ENCODE measurements at regions not wholly inside any gene's neighbourhood (a gene's known extent, or its start where the extent isn't known, plus 50 kb on each side); places are given as distances from the start of the nearest gene placed in this dataset.
"Not testable (repeated sequence)": the region's sequence is repeated elsewhere in the genome, so short reads cannot be mapped to it uniquely, and the experiment has no call there.

GRCh38 chr3:8317661-8318649 lies 183.7 kb upstream of the LMCD1 start:
- no peak for DNase-seq

- no peak for DNase-seq
These were observed 181.5 kb upstream of the LMCD1 start for GRCh38 chr3:8319935-8320634.

DNA sequence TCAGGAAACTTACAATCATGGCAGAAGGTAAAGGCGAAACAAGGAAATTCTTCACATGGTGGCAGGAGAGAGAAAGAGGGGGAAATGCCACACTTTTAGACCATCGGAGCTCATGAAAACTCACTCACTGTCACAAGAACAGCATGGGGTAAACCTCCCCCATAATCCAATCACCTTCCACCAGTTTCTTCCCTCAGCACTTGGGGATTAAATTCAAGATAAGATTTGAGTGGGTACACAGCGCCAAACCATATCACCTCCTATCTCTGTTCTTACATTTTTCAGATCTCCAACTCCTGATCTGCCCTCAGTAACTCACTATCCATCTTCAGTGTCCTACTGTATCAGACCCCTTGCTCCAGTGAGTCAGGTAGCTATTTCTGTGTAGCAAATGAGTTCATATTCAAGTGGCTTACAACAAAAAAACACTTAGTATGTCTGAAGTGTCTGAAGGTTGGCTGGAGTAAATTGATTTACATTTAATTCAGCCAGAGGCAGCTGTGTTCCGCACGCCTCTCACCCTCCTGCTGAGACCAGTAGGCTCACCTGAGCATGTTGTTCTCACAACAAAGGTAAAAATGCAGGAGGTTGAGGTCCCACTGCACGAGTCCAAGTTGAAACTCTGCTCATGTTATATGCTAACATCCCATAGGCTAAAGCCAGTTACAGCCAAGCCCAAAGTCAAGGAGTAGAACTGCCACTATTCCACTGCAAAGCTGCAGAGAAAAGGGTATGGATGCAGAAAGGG lies 180.7 kb upstream of the LMCD1 start:
- peak; percentile 65 for DNase-seq

DNA sequence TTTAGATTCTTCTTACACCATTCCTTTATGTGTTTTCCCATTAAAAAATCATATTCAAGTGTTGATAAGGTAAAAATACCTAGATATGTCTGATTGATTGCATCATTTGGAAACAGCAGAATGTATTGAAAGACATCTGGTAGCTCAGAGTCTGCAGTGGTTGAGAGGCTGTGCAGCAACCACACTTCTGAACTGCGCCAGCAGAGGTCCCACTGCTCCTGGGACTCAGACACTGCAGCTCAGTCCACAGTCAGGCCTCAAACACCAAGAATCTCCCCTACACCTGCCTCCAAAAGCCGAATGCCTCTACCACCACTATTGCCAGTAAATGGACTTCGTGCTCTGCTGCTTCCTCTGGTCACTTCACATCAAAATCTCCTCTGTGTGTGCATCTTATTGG lies 176.9 kb upstream of the LMCD1 start:
- DNase-seq, result no peak

GRCh38 chr3:8325306-8325705 lies 176.3 kb upstream of the LMCD1 start:
- no peak for DNase-seq

DNA sequence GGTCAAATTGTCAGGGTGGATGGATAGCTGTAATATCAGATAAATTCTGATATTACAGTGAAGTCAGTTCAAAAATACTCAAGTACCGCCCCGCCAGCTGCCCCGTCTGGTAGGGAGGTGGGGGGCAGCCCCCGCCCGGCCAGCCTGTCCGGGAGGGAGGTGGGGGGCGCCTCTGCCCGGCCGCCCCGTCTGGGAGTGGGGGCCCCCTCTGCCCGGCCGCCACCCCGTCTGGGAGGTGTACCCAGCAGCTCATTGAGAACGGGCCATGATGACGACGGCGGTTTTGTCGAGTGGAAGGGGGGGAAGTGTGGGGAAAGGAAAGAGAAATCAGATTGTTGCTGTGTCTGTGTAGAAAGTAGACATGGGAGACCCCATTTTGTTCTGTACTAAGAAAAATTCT lies 175.8 kb upstream of the LMCD1 start:
- not testable (repeated sequence) for DNase-seq

GRCh38 chr3:8327739-8328138 lies 173.9 kb upstream of the LMCD1 start:
- peak; percentile 36 for DNase-seq

GRCh38 chr3:8328967-8329366 lies 172.7 kb upstream of the LMCD1 start:
- DNase-seq, result peak; percentile 57

GRCh38 chr3:8329598-8329997 lies 172.0 kb upstream of the LMCD1 start:
- DNase-seq, result no peak

DNA sequence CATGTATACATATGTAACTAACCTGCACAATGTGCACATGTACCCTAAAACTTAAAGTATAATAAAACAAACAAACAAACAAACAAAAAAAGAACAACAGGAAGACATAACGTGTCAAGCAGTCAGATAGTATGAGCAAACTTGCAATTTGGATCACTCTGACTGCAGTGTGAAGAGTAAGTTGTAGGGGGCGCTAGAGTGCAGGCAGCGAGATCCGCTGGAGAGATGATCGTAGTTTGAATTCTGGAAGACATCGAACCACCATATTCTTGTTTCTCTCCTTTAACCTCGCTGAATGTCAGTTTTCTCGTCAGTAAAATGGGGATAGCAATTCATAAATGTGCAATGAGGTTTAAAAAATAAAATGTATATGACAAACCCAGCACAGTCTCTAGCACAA lies 165.2 kb upstream of the LMCD1 start:
- no peak for DNase-seq

- no peak for DNase-seq
These were observed 163.2 kb upstream of the LMCD1 start for GRCh38 chr3:8338424-8338823.

- no peak for DNase-seq
These were observed 159.8 kb upstream of the LMCD1 start for GRCh38 chr3:8341821-8342247.

DNA sequence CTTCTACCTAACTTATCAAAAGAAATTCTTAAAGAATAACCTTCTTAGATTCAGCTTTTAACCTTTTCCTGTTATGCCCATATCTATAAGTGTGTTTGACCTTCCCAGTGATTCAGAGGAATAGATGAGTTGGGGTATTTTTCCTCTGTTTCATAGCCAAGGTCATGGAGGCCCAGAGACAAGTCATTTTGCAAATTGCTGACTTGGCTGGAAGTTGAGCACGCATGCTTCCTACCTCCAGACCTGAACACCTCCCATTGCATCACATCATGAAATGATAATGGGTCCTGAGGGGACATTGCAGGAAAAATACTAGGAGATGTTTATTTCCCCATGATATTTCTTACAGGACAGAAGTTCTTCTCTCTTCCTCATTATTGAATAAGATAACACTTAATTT lies 158.6 kb upstream of the LMCD1 start:
- DNase-seq, result no peak

GRCh38 chr3:8345398-8345797 lies 156.2 kb upstream of the LMCD1 start:
- DNase-seq, result no peak

GRCh38 chr3:8348076-8348475 lies 153.5 kb upstream of the LMCD1 start:
- DNase-seq, result no peak

GRCh38 chr3:8352475-8352874 lies 149.1 kb upstream of the LMCD1 start:
- no peak for DNase-seq

GRCh38 chr3:8353364-8353763 lies 148.3 kb upstream of the LMCD1 start:
- DNase-seq, result no peak

GRCh38 chr3:8355346-8355745 lies 146.3 kb upstream of the LMCD1 start:
- no peak for DNase-seq

- not testable (repeated sequence) for DNase-seq
These were observed 145.6 kb upstream of the LMCD1 start for GRCh38 chr3:8356066-8356465.

GRCh38 chr3:8357859-8358258 lies 143.8 kb upstream of the LMCD1 start:
- no peak for DNase-seq

GRCh38 chr3:8359133-8359532 lies 142.5 kb upstream of the LMCD1 start:
- no peak for DNase-seq

DNA sequence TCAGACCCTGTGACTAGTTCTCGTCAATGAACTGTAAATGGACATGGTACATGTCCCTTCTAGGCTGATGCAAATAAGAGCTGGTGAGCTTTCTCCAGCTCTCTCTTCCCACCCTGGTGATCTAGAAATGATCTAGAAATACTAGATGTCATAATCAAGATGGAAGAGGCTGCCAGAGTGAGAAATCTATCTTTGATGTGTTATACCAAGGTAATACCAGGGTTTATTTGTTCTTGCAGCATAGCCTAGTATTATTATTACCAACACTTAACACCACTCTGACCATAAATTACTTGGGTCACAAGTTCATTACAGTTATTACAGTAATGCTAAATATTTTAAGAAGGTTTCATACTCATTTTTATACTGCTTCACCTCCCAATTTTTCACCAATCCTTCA lies 138.4 kb upstream of the LMCD1 start:
- DNase-seq, result no peak

DNA sequence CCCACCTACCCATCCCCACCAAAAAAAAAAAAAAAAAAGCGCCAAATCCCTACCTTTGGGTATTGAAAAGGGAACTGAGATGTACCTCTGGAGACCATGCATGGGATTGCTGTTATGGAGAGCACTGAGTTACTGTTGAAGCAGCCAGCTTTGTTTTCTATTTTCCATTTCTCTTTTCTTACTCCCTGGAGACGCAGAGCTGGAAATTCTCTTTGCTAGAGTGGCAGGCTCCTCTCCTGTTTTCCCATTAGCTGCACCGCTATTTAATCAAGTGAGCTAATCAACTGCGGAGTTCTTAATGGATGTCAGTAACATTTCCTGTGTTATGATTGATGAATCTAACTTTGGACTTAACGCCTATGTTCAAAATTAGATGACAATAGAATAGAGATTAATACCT lies 136.1 kb upstream of the LMCD1 start:
- no peak for DNase-seq
